Renal cortex interstitium (tissue), 11 donors: ENCODE measurements at regions not wholly inside any gene's neighbourhood (a gene's known extent, or its start where the extent isn't known, plus 50 kb on each side); places are given as distances from the start of the nearest gene placed in this dataset.
"Not testable (repeated sequence)": the region's sequence is repeated elsewhere in the genome, so short reads cannot be mapped to it uniquely, and the experiment has no call there.

Source experiments
- DNase-seq, 11 donors: peaks; one replicate each; pipeline ENCODE4 v3.0.0-alpha.2; 2013; ENCODE audit warnings: low read depth in 9 of 11, low spot score in 4 of 11; ENCODE audit errors: extremely low read depth in 1 of 11

DNA sequence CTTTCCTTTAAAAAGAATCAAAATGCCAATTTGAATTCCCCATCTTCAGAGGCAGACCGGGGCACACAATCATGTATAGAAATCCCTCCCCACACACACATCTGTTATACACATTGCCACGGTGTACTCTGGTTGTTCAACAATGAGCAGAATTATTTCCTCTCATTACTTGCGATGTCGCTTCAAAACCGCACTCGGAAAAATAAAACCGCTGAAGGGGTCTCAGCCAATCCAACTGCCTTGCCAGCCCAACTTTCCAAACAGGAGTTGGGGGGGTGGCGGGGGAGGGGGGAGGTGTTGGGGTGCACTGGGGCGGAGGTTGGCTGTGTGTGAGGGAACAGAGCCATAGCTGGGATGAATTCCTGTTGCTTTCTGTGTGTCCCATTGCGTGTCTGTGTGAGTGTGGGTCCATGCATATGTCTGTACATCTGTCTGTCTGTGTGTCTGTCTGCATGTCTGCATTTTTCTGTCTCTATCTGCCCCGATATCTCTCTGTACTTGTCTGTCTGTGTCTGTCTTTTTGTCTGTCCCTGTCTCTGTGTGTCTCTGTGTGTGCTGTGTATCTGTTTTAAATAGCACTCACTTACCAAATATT is 163.6 kb upstream of the TBX3 start:
- DNase-seq = no peak

- no peak for DNase-seq
Measured at GRCh38 chr12:114846771-114847170, 162.8 kb upstream of the TBX3 start.

DNA sequence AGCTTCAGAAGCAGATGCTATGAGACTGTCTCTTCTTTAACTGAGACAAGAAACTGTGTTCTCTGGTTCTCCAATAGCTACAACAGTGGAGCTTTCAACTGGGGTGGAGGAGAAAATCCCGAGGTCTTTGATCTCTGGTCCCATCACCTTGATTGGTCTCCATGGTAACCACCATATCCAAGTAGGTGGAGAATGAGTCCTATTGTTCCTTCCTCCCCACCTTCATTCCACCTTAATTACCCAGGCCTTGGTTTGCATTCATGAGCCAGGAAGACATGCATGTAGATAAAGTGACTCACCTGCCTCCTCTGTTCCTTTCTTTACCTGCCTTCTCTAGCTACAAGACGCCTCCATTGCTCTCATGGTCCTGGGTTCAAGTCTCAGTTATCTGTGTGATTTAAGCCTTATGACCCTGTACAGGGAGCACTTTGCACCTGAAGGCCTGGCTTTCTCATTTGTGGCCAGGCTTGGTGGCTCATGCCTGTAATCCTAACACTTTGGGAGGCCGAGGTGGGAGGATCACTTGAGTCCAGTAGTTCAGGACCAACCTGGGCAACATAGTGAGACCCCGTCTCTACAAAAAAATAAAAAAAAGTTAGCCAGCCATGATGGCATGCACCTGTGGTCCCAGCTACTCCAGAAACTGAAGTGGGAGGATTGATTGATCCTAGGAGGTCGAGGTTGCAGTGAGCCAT is 157.7 kb upstream of the TBX3 start:
- DNase-seq = no peak

- DNase-seq = no peak
Measured at GRCh38 chr12:114838480-114838879, 154.5 kb upstream of the TBX3 start.

DNA sequence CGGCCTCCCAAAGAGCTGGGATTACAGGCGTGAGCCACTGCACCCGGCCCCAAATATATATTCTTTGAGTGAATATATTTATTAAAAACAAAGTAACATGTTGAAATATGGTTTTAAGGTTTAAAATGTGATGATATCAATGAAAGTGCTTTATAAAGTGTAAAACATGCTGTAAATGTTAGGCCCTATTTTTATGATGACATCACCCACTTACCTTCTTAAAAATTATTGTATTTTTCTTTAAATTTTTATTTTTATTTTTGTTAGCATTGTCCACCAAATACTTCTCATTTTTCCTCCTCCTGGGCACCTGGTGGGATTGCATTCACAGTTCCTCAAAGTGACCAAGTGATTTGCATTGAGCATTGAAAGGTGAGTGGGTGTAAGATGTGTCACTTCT is 152.6 kb upstream of the TBX3 start:
- no peak for DNase-seq

- no peak for DNase-seq
Measured at GRCh38 chr12:114835031-114835430, 151.1 kb upstream of the TBX3 start.

GRCh38 chr12:114834621-114835020 is 150.6 kb upstream of the TBX3 start:
- no peak for DNase-seq

DNA sequence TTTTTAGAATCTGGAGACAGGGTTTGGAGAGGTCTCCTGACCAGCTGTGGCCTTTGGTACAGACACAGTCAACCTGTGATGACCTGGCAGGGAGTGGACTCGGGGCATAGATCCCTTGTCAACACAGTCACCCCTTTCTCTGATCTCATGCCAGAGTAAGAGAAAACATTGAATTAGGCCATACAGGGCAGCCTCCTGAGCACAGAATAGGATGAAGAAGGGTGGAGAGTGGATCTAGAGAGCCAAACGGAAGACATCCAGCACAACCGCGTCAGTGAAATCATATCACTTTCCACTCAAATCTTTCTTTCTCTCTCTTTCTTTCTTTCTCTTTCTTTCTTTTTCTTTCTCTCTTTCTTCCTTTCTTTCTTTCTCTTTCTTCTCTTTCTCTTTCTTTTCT is 145.9 kb upstream of the TBX3 start:
- DNase-seq = no peak

DNA sequence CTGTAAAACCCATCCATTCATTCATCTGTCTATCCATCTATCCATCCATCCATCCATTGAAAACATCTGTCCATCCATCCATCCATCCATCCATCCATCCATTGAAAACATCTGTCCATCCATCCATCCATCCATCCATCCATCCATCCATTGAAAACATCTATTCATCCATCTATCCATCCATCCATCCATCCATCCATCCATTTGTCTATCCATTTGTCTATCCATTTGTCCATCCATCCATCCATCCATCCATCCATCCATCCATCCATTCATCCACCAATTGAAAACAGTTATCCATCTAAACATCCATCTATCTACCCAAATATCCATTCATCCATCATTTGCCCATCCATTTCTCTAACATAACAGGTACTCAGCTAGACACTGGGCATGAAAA is 145.3 kb upstream of the TBX3 start:
- DNase-seq = not testable (repeated sequence)

- no peak for DNase-seq
Measured at GRCh38 chr12:114827461-114827860, 143.5 kb upstream of the TBX3 start.

GRCh38 chr12:114826244-114826643 is 142.3 kb upstream of the TBX3 start:
- no peak for DNase-seq

DNA sequence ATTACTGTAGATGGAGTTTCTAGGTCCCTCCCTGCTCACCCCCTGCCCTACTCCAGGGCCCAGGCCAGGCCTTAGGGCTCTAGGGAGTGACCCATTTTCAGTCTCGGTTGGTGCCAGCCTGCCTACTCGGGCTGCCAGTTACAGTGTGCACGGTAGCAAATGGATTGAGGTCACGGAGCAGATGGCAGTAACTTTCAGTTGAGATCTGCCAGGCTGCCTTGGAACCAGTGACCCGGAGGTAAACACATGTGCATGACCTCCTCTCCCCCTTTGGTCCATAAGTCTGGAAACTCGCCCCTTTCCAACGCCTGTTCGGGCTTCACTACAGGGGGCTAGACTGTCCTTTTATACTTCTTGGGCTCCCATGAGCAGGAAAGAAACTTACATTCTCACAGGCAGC is 139.7 kb upstream of the TBX3 start:
- no peak for DNase-seq

- DNase-seq = no peak
Measured at GRCh38 chr12:114821570-114821969, 137.6 kb upstream of the TBX3 start.

DNA sequence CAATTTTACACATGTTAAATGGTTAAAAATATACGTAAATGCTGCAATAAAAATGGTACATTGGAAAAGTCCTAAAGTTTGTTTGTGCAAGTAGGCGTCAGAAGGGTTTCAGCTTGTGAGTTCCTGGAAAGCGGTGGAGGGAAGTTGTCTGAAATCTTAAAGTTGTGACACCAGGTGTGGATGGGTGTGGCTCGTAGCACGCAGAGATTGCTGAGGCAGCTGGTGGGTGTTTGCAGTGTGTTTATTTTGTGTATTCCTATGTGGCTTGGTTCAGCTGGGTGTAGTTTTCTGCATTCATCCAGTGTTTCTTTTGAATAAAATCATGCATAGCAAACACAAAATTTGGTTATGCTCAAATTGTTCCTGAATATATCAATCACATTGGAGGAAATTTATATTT is 136.8 kb upstream of the TBX3 start:
- DNase-seq = no peak

GRCh38 chr12:114817571-114818425 is 133.8 kb upstream of the TBX3 start:
- DNase-seq = peak in 4 of 11 donors; percentile 38 to 66 (median 52)

GRCh38 chr12:114815026-114815795 is 131.2 kb upstream of the TBX3 start:
- no peak for DNase-seq

DNA sequence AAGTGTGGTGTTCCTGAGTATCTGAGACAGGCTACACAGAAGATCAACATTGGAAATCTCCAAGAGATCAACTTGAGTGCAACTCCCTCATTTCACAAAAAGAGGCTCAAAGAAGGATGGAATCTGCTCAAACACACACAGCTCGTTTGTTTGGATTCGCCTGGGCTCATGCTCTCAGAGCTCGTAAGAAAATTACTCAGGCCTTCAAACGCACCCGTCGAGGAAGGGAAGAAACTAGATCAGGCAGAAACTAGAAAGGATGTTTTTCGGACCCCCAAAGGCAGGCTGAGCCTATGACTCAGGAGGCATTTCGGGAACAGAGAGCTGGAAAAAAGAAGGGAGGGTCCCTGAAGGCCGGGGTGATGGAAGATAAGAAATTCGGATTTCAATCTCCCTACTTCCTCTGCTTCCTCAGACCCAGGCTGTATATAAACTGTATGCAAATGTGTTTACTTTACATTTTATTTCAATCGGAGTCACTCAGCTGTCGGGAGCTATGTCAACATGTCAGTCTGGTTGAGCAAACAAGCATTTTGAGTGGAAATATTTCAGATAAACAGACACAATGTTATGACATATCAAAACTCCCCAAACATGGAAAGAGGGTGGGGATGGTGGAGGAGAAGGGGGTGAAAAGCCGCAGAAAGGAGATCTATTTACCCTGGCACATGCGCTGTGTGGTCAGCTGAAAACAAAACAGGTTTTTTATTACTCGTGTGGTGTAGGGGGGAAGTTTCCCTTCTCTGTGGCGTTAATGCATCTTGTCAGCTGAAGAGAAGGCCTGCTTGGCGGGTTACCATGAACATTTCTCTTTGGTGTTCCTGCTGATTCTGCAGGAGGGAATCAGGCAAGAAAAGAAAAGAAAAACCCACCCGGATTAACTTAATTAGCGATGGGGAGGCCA is 129.1 kb upstream of the TBX3 start:
- peak in 5 of 11 donors; percentile 33 to 57 (median 45) for DNase-seq

DNA sequence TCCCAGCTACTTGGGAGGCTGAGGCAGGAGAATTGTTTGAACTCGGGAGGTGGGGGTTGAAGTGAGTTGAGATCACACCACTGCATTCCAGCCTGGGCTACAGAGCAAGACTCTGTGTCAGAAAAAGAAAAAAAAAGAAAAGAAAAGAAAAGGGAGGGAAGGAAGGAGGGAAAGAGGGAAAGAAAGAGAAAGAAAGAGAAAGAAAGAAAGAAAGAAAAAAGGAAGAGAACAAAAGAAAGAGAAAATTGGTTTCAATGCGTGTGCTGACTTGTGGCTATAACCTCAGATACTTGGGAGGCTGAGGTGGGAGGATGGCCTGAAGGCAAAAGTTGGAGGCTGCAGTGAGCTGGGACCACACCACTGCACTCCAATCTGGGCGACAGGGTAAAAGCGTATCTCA is 128.4 kb upstream of the TBX3 start:
- DNase-seq = no peak

DNA sequence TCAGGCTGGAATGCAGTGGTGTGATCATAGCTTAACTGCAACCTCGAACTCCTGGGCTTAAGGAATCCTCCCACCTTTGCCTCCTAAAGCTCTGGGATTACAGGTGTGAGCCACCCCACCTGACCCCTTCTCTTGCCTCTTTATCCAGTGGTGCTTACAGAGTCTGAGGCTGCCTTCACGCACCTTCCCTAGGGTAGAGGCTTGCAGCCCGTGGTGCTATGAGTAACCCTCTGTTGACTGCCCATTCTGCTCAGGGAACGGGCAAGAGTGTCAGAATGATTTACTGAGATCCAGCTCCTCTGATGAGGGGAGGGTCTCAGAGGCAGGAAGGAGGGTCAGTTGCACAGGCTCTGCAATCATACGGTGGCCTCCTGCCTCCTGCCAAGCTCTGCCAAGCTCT is 125.1 kb upstream of the TBX3 start:
- no peak for DNase-seq
